ENCODE measurements at regions not wholly inside any gene's neighbourhood (a gene's known extent, or its start where the extent isn't known, plus 50 kb on each side); places are given as distances from the start of the nearest gene placed in this dataset.

- peaks cover 2% of the 10 kb centered on the region for H3K9me3 ChIP-seq (replicated peaks; ENCODE audit: control insufficient read depth, insufficient read depth, low read length)
- H3K9me1 ChIP-seq (replicated peaks; ENCODE audit: control insufficient read depth, extremely low read depth, insufficient read depth, low read length): no peaks in the 10 kb centered on the region
- no peak overlapping the region for H3K9ac ChIP-seq (replicated peaks; ENCODE audit: extremely low read depth, insufficient read depth, low read length)
- H3K27ac ChIP-seq (ENCODE audit: insufficient read depth, low read depth, low read length): no peak overlapping the region
- H3K4me3 ChIP-seq (replicated peaks in 1 of 3; ENCODE audit: insufficient read depth in 1 of 3, low read depth in 1 of 3, low read length in 3 of 3): no peak overlapping the region
- BruUV-seq (replicated peaks): no TSS peak
- POLR2A ChIA-PET: no interaction called here
- intact Hi-C loops (cut with micrococcal nuclease) (no loop called here), dilution Hi-C loops (cut with MboI; ENCODE audit: extremely low pct_ligation_motif_present, low sequenced_read_pairs) (no loop called here)
- CTCF ChIA-PET: no interaction called here
- H2AFZ ChIP-seq (ENCODE audit: low read depth, low read length): no peak overlapping the region
- DNase-seq (ENCODE audit: low read depth, low spot score): no peak
- no peaks in the 10 kb centered on the region for H4K20me1 ChIP-seq (replicated peaks; ENCODE audit: control insufficient read depth, extremely low read depth, insufficient read depth, low read length)
- H3K4me1 ChIP-seq (ENCODE audit: control insufficient read depth, extremely low read depth, insufficient read depth, low read length): no peaks in the 10 kb centered on the region
- no peaks in the 10 kb centered on the region for H3K36me3 ChIP-seq (ENCODE audit: control insufficient read depth in 2 of 2, extremely low read depth in 1 of 2, insufficient read depth in 2 of 2, low read length in 2 of 2)
- no peak for FAIRE-seq
- H3K4me2 ChIP-seq (ENCODE audit: insufficient read depth, low read length): no peak overlapping the region
- no peak for TF ChIP-seq POLR2A (IDR thresholded peaks at IDR 0.05; ENCODE audit: low read depth, low read length)
- TF ChIP-seq JUN (IDR thresholded peaks at IDR 0.05; ENCODE audit: borderline replicate concordance, insufficient read depth, insufficient read length, low read depth): no peak
- no peak for TF ChIP-seq FOS (IDR thresholded peaks at IDR 0.05; ENCODE audit: borderline replicate concordance, insufficient read depth, low read length)
- TF ChIP-seq GATA2 (IDR thresholded peaks at IDR 0.05; ENCODE audit: insufficient read depth, insufficient read length, low read depth, low read length): no peak
- TF ChIP-seq, protein P1, sequence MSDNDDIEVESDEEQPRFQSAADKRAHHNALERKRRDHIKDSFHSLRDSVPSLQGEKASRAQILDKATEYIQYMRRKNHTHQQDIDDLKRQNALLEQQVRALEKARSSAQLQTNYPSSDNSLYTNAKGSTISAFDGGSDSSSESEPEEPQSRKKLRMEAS (IDR thresholded peaks at IDR 0.05; ENCODE audit: insufficient read depth, insufficient read length): no peak
- no peak for TF ChIP-seq EZH2 (IDR thresholded peaks at IDR 0.05; ENCODE audit: borderline replicate concordance, low read depth, low read length, severe bottlenecking)
- TF ChIP-seq, protein P2, sequence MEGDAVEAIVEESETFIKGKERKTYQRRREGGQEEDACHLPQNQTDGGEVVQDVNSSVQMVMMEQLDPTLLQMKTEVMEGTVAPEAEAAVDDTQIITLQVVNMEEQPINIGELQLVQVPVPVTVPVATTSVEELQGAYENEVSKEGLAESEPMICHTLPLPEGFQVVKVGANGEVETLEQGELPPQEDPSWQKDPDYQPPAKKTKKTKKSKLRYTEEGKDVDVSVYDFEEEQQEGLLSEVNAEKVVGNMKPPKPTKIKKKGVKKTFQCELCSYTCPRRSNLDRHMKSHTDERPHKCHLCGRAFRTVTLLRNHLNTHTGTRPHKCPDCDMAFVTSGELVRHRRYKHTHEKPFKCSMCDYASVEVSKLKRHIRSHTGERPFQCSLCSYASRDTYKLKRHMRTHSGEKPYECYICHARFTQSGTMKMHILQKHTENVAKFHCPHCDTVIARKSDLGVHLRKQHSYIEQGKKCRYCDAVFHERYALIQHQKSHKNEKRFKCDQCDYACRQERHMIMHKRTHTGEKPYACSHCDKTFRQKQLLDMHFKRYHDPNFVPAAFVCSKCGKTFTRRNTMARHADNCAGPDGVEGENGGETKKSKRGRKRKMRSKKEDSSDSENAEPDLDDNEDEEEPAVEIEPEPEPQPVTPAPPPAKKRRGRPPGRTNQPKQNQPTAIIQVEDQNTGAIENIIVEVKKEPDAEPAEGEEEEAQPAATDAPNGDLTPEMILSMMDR (IDR thresholded peaks at IDR 0.05; ENCODE audit: extremely low read depth in 1 of 2, insufficient read depth in 1 of 2, low read depth in 1 of 2, low read length in 2 of 2): no peak
- no peak for TF ChIP-seq POLR2AphosphoS5 (IDR thresholded peaks at IDR 0.05; ENCODE audit: insufficient read depth, low read depth, low read length)
- no peak for TF ChIP-seq MYC (IDR thresholded peaks at IDR 0.05; ENCODE audit: low read depth, low read length)
- no peaks in the 10 kb centered on the region for H3K79me2 ChIP-seq (ENCODE audit: control insufficient read depth, insufficient read depth, low read length)
- H3K27me3 ChIP-seq (ENCODE audit: control insufficient read depth in 2 of 2, insufficient read depth in 2 of 2, low read length in 2 of 2): no peaks in the 10 kb centered on the region
These were observed 312.7 kb upstream of the C1orf174 start for GRCh38 chr1:4212796-4213195.
